GM18520 (cell line): ENCODE measurements at regions not wholly inside any gene's neighbourhood (a gene's known extent, or its start where the extent isn't known, plus 50 kb on each side); places are given as distances from the start of the nearest gene placed in this dataset.
A peak's percentile ranks its signal among the peaks of the same experiment; 100 is the strongest.

Experiments
- ATAC-seq: cut with Tn5 transposase; IDR thresholded peaks from one replicate; pipeline ENCODE4 v1.9.1; 2021; ENCODE audit not compliant: unreplicated experiment

GRCh38 chr2:177314722-177315264, 50.3 kb upstream of the NFE2L2 start:
- no peak for ATAC-seq

- ATAC-seq: no peak
Measured at GRCh38 chr2:177315364-177315763, 50.8 kb upstream of the NFE2L2 start.

GRCh38 chr2:177316756-177317155, 52.2 kb upstream of the NFE2L2 start:
- no peak for ATAC-seq

- no peak for ATAC-seq
Measured at GRCh38 chr2:177317443-177317842, 52.9 kb upstream of the NFE2L2 start.

- no peak for ATAC-seq
Measured at GRCh38 chr2:177317857-177318256, 53.3 kb upstream of the NFE2L2 start.

GRCh38 chr2:177318613-177319012, 54.1 kb upstream of the NFE2L2 start:
- no peak for ATAC-seq

GRCh38 chr2:177320596-177320995, 56.1 kb upstream of the NFE2L2 start:
- no peak for ATAC-seq

- ATAC-seq: no peak
Measured at GRCh38 chr2:177322801-177323261, 58.3 kb upstream of the NFE2L2 start.

GRCh38 chr2:177324797-177325196, 60.3 kb upstream of the NFE2L2 start:
- no peak for ATAC-seq

GRCh38 chr2:177325554-177325953, 61.0 kb upstream of the NFE2L2 start:
- ATAC-seq: no peak

- no peak for ATAC-seq
Measured at GRCh38 chr2:177326005-177326404, 61.5 kb upstream of the NFE2L2 start.

- no peak for ATAC-seq
Measured at GRCh38 chr2:177326591-177326990, 62.1 kb upstream of the NFE2L2 start.

GRCh38 chr2:177327009-177327408, 62.5 kb upstream of the NFE2L2 start:
- ATAC-seq: no peak

- ATAC-seq: no peak
Measured at GRCh38 chr2:177328056-177328455, 63.5 kb upstream of the NFE2L2 start.

GRCh38 chr2:177329064-177329463, 63.5 kb upstream of the AGPS start:
- ATAC-seq: no peak

GRCh38 chr2:177331466-177331997, 61.0 kb upstream of the AGPS start:
- ATAC-seq: no peak

GRCh38 chr2:177332026-177332991, 60.3 kb upstream of the AGPS start:
- ATAC-seq: peak; percentile 58

- no peak for ATAC-seq
Measured at GRCh38 chr2:177332992-177333388, 59.6 kb upstream of the AGPS start.

GRCh38 chr2:177334940-177335543, 57.5 kb upstream of the AGPS start:
- no peak for ATAC-seq

- no peak for ATAC-seq
Measured at GRCh38 chr2:177335917-177336450, 56.6 kb upstream of the AGPS start.

- no peak for ATAC-seq
Measured at GRCh38 chr2:177338177-177338721, 54.3 kb upstream of the AGPS start.
